Coronary artery (tissue), 2 donors: ENCODE measurements at regions not wholly inside any gene's neighbourhood (a gene's known extent, or its start where the extent isn't known, plus 50 kb on each side); places are given as distances from the start of the nearest gene placed in this dataset.

Experiments
- DNase-seq: peaks from one replicate; pipeline ENCODE4 v3.0.0-alpha.2; 2017; ENCODE audit warnings: low spot score
- H3K27ac ChIP-seq, 2 donors: fragments of 200-600 bp; sonication (generic); one replicate each; pipeline ENCODE4 v1.5.1; 2016 to 2019
- H3K4me3 ChIP-seq: fragments of 200-600 bp; sonication (generic); 2 replicates; pipeline ENCODE4 v1.5.1; 2016; ENCODE audit warnings: mild to moderate bottlenecking, moderate library complexity
- TF ChIP-seq, protein P1 (sequence below): fragments of 200-600 bp; sonication (generic); IDR thresholded peaks from one replicate; pipeline ENCODE4 v1.5.1; 2019; ENCODE audit warnings: antibody characterized with exemption

DNA sequence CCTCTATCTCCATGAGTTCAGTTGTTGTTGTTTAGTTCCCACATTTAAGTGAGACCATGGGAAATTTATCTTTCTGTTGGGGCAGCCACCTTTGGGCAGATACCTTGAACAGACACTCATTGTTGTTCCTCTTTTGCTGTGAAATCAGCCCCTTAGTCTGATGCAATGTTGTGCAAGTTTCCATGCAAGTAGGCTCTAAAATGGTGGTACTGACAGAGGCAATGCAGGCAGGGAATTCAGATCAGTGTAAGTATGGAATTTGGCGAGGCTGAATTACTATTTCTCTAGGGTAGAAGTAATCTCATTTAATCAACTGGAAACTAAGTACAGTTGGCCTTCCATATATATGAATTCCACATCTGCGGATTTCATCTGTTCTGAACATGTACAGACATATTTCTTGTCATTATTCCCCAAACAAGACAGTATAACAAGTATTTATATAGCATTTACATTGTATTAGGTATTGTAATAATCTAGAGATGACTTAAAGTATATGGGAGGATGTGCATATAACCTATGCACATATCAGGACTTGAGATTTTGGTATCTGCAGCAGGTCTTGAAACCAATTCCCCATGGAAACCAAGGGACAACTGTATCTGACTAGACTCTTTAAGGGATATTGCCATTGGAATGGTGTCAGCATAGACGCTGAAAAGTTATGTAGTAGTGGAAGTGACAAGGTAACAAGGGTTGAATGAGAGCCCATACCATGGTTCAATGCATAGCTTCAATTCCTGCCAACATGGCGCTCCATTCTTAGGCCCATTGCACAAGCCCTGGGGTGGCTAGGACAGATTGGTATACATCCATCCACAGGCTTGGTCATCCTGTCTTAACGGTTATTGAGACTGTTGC is 281.5 kb upstream of the HTR2A start:
- TF ChIP-seq, protein P1, sequence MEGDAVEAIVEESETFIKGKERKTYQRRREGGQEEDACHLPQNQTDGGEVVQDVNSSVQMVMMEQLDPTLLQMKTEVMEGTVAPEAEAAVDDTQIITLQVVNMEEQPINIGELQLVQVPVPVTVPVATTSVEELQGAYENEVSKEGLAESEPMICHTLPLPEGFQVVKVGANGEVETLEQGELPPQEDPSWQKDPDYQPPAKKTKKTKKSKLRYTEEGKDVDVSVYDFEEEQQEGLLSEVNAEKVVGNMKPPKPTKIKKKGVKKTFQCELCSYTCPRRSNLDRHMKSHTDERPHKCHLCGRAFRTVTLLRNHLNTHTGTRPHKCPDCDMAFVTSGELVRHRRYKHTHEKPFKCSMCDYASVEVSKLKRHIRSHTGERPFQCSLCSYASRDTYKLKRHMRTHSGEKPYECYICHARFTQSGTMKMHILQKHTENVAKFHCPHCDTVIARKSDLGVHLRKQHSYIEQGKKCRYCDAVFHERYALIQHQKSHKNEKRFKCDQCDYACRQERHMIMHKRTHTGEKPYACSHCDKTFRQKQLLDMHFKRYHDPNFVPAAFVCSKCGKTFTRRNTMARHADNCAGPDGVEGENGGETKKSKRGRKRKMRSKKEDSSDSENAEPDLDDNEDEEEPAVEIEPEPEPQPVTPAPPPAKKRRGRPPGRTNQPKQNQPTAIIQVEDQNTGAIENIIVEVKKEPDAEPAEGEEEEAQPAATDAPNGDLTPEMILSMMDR = no peak
- no peak for DNase-seq
- H3K4me3 ChIP-seq = no peak overlapping the region
- H3K27ac ChIP-seq = no peak overlapping the region

DNA sequence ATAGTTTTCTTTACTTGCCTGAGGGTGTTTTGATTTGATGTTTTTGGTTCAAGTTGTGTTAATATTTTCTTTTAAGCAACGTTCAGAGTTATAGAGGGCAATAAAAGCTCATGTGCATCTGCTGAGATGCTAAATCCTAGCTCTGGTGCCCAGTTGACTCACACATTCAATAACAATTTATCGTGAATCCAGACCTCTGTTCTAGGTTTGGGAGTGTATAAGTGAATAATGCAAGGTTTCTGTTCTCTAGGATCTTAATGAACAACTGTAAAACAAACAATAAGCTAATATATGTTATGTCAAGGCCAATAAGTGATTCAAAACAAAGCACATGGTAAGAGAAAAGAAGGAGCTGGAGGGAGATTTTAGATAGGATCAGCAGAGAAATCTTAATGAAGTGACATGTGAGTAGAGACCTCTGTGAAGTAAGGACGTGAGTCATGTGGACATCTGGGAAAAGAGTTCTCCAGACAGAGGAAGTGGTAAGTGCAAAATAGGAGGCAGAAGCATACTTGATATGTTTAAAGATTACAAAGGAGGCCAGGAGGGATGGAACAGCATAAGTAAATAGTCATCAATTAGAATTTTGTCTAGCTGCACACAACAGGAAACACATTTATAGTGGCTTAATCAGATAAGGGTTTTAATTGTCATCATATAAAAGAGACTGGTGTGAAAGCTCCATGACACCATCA is 278.5 kb upstream of the HTR2A start:
- no peak overlapping the region for H3K27ac ChIP-seq
- no peak overlapping the region for H3K4me3 ChIP-seq
- DNase-seq = no peak
- TF ChIP-seq, protein P1 = no peak

DNA sequence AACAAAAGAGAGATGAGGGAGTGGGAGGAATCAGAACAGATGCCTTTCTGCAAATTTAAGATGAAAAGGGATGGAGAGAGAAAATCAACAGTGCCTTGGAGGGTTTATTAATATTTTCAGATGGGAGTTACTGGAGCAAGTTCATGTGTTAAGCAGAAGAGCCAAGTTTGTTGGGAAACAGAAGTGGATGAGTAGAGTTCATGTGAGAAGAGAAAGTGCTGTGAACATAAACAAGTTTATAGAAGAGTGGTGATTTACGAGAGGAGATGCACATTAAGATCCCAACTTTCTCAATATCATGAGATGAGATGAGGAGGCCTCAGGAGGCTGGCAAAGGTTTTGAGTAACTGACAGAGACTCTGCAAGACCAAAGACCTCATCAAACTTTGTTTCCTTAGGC is 274.1 kb upstream of the HTR2A start:
- H3K4me3 ChIP-seq = no peak overlapping the region
- no peak overlapping the region for H3K27ac ChIP-seq
- TF ChIP-seq, protein P1 = no peak
- DNase-seq = no peak

DNA sequence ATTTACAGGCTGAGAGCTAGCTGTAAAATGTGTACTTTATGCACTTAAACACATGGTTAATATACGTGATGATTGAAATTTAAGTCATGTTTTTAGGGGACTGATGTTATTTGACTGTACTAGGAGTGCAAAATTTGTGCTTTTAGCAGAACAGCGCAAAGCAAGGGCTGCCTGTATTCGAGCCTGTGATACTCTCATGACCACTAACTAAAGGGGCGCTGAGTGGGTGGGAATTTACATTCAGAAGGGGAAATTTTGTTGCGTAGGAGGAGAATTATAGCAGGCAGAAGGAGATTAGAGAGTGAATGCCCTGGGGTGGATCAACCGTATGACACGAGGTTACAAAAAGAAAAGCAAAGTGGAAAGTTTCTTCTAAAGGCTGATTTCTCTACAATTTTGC is 271.8 kb upstream of the HTR2A start:
- TF ChIP-seq, protein P1 = no peak
- Histone ChIP-seq H3K27ac (no peak overlapping the region), H3K4me3 (no peak overlapping the region)
- DNase-seq = no peak

DNA sequence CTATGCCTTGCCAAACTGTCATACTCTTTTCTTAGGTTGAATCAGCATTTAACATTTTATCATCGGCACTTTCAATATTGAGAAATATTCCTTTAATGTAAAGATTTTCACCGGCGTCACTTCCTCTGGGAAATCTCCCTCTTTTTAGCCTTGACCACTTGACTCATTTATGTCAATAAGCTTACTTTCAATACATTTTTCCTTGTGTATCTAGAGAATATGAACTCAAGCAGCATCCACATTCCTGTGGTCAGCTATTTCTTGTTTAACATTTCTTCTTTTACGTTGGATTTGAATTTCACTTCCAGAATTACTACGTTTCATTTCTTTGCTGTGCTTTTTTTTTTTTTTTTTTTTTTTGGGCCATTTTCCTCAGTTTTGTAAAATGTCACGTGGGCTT is 271.2 kb upstream of the HTR2A start:
- H3K4me3 ChIP-seq = no peak overlapping the region
- TF ChIP-seq, protein P1 = no peak
- no peak overlapping the region for H3K27ac ChIP-seq
- no peak for DNase-seq

DNA sequence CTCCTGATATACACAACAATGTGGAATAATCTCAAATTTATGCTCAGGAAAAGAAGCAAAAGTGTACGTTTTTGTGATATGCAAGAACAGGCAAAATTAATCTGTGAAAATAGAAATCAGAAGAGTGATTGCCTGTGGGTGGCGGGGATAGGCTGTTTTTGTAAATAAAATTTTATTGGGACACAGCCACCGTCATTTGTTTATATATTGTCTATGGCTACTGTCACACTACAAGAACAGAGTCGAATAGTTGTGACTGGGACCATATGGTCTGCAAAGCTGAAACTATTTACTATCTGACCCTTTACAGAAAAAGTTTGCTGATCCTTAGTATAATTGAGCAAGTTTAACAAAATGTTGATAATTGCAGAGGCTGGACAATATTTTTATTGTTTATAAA is 269.5 kb upstream of the HTR2A start:
- TF ChIP-seq, protein P1 = no peak
- DNase-seq = no peak
- no peak overlapping the region for H3K27ac ChIP-seq

More for the DNA sequence above, 269.5 kb upstream of the HTR2A start:
- H3K4me3 ChIP-seq = no peak overlapping the region
